PC-3 (cell line): ENCODE measurements at regions not wholly inside any gene's neighbourhood (a gene's known extent, or its start where the extent isn't known, plus 50 kb on each side); places are given as distances from the start of the nearest gene placed in this dataset.

ENCODE experiments used
- CTCF ChIP-seq: fragments of 300-600 bp; sonication (generic); conservative IDR thresholded peaks from 2 replicates; pipeline ENCODE4 v1.5.1; 2017; ENCODE audit warnings: antibody characterized with exemption, low read depth, mild to moderate bottlenecking, low read length
- EZH2 ChIP-seq: fragments of 300-600 bp; sonication (generic); IDR thresholded peaks from one replicate; pipeline ENCODE4 v1.6.1; 2017; ENCODE audit warnings: antibody characterized with exemption, mild to moderate bottlenecking, low read length; ENCODE audit not compliant: unreplicated experiment
- EZH2phosphoT487 ChIP-seq: fragments of 300-600 bp; sonication (generic); IDR thresholded peaks from 2 replicates; pipeline ENCODE4 v1.6.1; 2018; ENCODE audit warnings: mild to moderate bottlenecking, antibody characterized with exemption, low read length, borderline replicate concordance

GRCh38 chr2:207241198-207241597, 75.5 kb upstream of the KLF7 start:
- TF ChIP-seq CTCF (no peak), EZH2phosphoT487 (no peak), EZH2 (no peak)
